AG04449 (cell line): ENCODE measurements at regions not wholly inside any gene's neighbourhood (a gene's known extent, or its start where the extent isn't known, plus 50 kb on each side); places are given as distances from the start of the nearest gene placed in this dataset.
A peak's percentile ranks its signal among the peaks of the same experiment; 100 is the strongest.

Experiments
- CTCF ChIA-PET: fragments of 350-600 bp; formaldehyde crosslinking; extraction: SDS; loops from one replicate; lab custom pipeline; 2021; ENCODE audit warnings: antibody characterized with exemption; lab: Yijun Ruan, JAX
- POLR2A ChIA-PET: fragments of 400-600, 350-600 bp; formaldehyde crosslinking; extraction: SDS; loops from one replicate; lab custom pipeline; 2020; ENCODE audit warnings: antibody characterized with exemption, inconsistent platforms; lab: Yijun Ruan, JAX
- DNase-seq: peaks from one replicate; pipeline ENCODE4 v3.0.0-alpha.2; 2010; ENCODE audit warnings: low read depth, low spot score
- H3K4me3 ChIP-seq: 2 replicates; pipeline ENCODE4 v1.5.1; 2011; ENCODE audit warnings: low read depth, mild to moderate bottlenecking, control low read depth, low read length
- TF ChIP-seq, protein P1 (sequence below): IDR thresholded peaks from one replicate; pipeline ENCODE4 v1.5.1; 2011; ENCODE audit warnings: mild to moderate bottlenecking, moderate library complexity, low read length, control low read depth, inconsistent platforms; ENCODE audit not compliant: insufficient read depth; ENCODE audit errors: missing control alignments

DNA sequence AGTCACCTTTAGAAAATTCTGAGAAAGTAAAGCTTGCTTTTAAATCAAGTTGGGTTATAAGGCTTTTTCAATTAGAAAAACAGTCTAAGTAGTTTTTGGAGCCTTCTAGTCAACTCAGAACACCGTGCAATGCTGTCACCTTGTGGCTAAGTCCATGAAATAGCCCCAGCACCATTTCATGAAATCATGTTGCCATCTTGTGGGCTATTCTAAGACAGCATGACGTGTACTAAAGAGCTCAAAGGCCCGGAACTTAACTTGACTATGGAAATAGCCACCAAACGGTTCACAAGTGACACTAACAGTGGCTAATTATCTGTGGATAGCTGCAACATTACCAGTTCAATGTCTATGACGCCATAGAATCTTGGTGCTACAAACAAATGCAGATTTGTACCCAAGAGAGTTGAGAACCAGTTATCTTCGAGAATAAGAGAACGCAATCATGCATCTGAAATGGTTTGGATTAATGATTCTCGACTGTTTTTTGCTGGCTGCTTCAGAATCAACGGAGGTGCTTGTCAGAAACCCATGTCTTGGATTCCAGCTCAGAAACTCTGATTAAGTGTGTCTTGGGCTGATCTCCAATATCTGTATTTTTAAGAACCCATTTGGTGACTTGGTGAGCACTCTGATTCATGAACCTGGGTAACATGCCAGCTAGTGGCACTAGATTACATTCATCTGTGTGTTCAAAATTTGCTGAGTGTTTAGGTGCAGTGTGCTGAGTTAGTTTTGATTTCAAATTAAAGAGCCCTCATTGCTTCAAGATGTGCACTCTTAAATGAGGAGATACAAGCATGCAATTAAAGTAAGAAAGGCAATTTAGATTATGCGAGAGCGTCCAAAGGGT lies 111.2 kb upstream of the MCTP2 start:
- peak; percentile 73 for DNase-seq
- CTCF ChIA-PET: interaction anchor here (0.6 to 2.2 kb wide), 87 partner anchors 9 to 1323 kb away, joined by 3 to 184 read pairs (median 5); partner anchors contain the start of gene RGMA
- H3K4me3 ChIP-seq: no peak overlapping the region
- TF ChIP-seq, protein P1, sequence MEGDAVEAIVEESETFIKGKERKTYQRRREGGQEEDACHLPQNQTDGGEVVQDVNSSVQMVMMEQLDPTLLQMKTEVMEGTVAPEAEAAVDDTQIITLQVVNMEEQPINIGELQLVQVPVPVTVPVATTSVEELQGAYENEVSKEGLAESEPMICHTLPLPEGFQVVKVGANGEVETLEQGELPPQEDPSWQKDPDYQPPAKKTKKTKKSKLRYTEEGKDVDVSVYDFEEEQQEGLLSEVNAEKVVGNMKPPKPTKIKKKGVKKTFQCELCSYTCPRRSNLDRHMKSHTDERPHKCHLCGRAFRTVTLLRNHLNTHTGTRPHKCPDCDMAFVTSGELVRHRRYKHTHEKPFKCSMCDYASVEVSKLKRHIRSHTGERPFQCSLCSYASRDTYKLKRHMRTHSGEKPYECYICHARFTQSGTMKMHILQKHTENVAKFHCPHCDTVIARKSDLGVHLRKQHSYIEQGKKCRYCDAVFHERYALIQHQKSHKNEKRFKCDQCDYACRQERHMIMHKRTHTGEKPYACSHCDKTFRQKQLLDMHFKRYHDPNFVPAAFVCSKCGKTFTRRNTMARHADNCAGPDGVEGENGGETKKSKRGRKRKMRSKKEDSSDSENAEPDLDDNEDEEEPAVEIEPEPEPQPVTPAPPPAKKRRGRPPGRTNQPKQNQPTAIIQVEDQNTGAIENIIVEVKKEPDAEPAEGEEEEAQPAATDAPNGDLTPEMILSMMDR: peak; percentile 94
- POLR2A ChIA-PET: interaction anchor here (0.6 to 1.5 kb wide), 3 partner anchors 145 to 1090 kb away, joined by 3 to 4 read pairs (median 3); no protein-coding TSS in a partner anchor

- TF ChIP-seq, protein P1: no peak
- ChIA-PET POLR2A (interaction anchor here (1.0 to 1.5 kb wide), 2 partner anchors 190 to 1089 kb away, joined by 3 to 4 read pairs; no protein-coding TSS in a partner anchor), CTCF (interaction anchor here (0.6 to 2.2 kb wide), 78 partner anchors 8 to 1322 kb away, joined by 3 to 184 read pairs (median 5); partner anchors contain the start of gene RGMA)
- no peak for DNase-seq
- no peak overlapping the region for H3K4me3 ChIP-seq
Measured at GRCh38 chr15:94119298-94119811, 112.0 kb upstream of the MCTP2 start.

- no peak overlapping the region for H3K4me3 ChIP-seq
- DNase-seq: no peak
- TF ChIP-seq, protein P1: no peak
- ChIA-PET POLR2A (no interaction called here), CTCF (interaction anchor here (1.2 kb wide), 1 partner anchor 112 kb away, joined by 3 read pairs; no protein-coding TSS in a partner anchor)
Measured at GRCh38 chr15:94110476-94111130, 120.8 kb upstream of the MCTP2 start.

- TF ChIP-seq, protein P1: no peak
- CTCF ChIA-PET: interaction anchor here (1.2 to 4.6 kb wide), 2 partner anchors 10 to 12 kb away, joined by 3 to 30 read pairs; no protein-coding TSS in a partner anchor
- DNase-seq: no peak
- no peak overlapping the region for H3K4me3 ChIP-seq
- POLR2A ChIA-PET: no interaction called here
Measured at GRCh38 chr15:94107652-94108051, 123.7 kb upstream of the MCTP2 start.

- CTCF ChIA-PET: interaction anchor here (1.1 to 4.6 kb wide), 2 partner anchors 11 to 14 kb away, joined by 3 to 30 read pairs; no protein-coding TSS in a partner anchor
- POLR2A ChIA-PET: no interaction called here
- TF ChIP-seq, protein P1: no peak
- DNase-seq: no peak
- no peak overlapping the region for H3K4me3 ChIP-seq
Measured at GRCh38 chr15:94105760-94106159, 125.6 kb upstream of the MCTP2 start.
